Eye (tissue), 1 donor: ENCODE measurements at regions not wholly inside any gene's neighbourhood (a gene's known extent, or its start where the extent isn't known, plus 50 kb on each side); places are given as distances from the start of the nearest gene placed in this dataset.
"Not testable (repeated sequence)": the region's sequence is repeated elsewhere in the genome, so short reads cannot be mapped to it uniquely, and the experiment has no call there.

Experiments used
- DNase-seq: peaks from one replicate; pipeline ENCODE4 v3.0.0-alpha.2; 2015

- DNase-seq = peak; percentile 41
Observed at GRCh38 chr1:214143006-214143992, 137.7 kb upstream of the SMYD2 start.

DNA sequence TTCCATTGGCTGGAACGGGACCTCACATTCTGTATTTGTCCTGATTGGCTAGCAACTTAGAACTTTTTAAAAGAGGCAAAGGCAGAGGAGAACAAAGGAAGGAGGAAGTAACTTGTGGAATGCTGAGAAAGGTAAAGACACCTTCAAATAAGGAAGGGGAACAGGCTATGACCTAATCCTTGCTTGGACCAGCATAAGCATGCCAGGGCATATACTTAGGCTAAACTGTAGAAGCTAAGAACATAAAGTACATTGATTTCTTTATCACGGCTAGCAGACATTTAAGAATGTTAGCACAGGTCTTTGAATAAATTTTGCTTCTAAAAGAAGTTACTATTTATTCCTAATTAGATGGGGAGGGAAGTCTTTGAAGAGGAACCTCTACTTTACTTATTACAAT lies 136.4 kb upstream of the SMYD2 start:
- not testable (repeated sequence) for DNase-seq

DNA sequence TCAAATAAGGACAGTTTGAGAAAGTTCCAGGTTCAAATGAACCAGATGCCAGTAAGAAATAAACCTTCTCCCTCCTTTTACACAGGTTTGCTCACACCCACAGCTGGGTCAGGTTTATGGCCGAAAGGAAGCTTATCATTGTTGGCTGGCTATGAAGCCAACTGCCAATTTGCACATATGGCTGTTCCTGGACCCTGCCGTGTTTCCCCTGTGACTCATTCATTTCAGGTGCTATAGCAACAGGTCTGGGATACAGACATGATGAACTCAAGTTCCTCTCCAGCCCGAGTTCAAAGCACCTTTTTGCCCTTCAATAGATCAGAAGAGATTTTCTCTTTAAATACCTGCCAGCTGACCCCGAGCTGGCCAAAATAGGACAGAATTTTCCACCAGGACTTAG lies 134.4 kb upstream of the SMYD2 start:
- DNase-seq = no peak

DNA sequence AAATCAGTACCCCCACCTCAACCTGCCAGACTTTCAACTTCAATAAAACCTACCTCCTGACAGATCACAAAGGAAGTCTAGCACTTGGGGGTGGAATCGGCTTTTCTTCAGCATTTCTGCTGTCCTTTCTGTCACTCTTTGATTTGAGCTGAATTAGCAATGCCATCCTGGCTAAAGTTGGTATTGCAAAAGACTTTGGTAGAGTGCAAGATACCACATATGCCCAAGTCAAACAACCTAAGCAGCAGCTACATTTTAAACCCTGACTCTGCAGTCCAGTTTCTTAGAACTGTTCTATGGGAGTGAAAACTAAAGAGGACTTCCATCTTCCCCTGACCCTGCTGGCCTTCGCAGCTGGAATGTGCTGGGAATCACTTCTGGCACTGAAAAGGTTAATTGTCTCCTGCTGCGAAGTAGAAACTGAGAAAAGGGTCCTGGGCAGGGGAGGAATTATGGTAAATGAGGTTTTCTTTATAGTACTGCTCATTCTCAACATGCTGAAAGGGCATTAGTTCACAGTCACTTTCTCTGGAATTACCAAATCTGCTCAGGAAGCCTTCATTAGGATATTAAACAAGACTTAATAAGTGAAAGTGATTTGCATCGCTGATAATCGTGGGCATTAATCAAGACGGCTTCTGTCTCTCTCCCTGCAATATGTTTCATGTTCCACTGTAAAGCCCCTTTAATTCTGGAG lies 126.2 kb upstream of the SMYD2 start:
- peak; percentile 57 for DNase-seq

- DNase-seq = peak; percentile 55
Observed at GRCh38 chr1:214155987-214156625, 124.9 kb upstream of the SMYD2 start.

DNA sequence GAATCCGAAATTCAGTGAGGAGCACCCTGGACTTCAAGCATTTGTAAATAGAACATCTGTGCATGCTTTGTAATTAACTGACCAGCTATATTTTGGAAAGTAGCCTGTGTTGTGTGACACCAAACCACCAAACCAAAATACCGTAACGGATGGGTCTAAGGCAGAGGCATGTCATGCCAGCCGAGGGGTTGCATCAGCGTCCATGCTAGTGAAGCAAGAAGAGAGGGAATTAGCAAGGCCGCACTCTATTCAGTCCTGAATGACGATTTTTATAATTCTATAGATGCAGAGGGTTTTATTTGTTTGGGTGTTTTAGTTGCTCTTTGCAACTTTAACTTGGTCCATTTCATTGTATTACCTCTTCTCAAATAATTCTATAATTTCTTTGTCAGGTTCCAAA lies 116.8 kb upstream of the SMYD2 start:
- no peak for DNase-seq

DNA sequence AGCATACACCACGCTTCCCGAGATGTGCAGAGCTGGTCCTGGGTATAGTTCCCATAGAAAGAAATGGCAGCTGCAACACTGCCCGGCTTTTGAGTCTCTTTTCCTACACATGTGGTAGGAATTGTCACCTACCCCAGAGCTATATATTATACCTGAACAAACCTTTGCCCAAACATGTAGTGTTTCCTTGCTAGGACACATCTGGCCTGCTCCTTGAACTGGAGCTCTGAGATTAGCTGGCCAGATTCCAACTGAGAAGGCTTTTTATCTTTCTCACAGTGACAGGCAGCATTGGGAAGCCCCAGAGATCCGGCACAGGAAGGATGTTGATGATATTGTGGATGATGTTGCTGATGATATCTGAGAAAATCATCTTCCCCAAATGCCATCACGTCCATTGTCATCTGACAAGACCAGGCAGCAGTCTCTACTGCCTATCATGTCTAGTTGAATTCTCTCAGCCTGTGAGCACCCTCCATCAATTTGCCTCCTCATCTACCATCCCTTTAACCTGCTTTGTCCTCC lies 115.0 kb upstream of the SMYD2 start:
- DNase-seq = no peak

DNA sequence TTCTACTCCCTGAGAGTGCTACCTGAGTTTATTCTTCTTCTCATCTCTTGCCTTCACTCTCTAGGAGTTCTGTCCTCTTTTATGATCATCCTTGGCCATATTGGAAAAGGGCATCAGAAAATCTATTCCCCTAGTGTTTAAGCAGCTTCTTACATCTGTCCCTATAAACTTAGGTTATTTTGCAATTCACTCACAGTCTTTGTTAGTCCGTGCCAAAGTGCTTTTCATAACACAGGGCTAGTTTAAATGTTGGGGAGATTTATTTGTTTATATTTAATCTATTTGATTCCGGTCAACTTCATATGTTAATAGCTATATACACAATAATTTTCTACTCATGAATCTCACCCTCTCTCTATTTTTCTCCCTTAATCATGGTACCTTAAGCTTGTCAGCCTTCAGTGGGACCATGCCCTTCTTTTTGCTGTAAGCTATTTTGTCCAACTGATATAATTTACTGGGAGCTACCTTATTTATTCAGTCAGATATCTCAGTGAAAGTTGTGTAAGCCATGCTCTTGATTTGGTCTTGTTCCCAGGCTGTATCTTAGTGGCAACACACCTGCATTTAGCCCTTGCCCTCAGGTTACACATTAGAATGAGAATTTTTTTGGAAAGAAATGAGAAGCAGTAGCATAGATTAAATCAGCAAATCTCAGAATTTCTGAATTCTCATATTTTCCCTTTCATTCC lies 106.3 kb upstream of the SMYD2 start:
- no peak for DNase-seq

- DNase-seq = no peak
Observed at GRCh38 chr1:214178102-214178501, 102.9 kb upstream of the SMYD2 start.

DNA sequence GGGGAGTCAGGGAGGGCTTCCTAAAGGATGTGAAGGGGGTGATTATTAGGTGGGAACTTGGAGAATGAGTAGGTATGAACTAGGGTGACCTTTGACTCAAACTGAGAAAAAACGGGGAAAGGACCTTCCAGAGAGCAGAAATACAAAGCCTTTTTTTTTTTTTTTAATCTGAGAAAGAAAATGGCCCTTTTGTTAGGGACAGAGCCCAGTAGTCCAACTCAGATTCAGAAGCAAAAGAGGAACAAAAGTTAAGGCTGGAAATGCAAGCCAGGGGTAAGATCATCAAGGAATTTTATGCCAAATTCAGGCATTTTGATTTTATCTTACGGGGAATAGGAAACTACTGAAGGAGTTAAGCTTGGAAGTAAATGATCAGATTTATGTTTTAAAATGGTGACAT lies 96.0 kb upstream of the SMYD2 start:
- DNase-seq = no peak

- no peak for DNase-seq
Observed at GRCh38 chr1:214186103-214186824, 94.7 kb upstream of the SMYD2 start.

- DNase-seq = peak; percentile 76
Observed at GRCh38 chr1:214187121-214187900, 93.6 kb upstream of the SMYD2 start.

DNA sequence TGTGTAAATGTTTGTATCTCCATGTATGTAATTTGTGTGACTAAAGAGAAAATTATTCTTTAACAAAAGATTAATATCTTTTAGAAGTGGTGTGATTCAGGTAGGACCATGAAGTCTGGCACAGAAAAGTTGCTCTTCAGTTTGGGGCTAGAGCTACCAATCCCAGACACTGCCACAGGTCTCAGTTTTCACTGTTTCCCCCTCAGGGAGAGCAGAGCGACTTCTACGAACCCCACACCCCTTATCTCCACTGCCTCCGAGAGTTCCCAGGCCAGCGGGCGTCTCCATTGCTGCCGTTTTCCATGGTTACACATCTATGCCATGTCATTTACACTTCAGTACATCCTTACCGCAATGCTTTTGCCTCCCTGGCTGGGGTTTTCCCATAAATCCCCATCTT lies 93.0 kb upstream of the SMYD2 start:
- DNase-seq = peak; percentile 39

GRCh38 chr1:214188835-214189234 lies 92.1 kb upstream of the SMYD2 start:
- DNase-seq = no peak

- DNase-seq = peak; percentile 78
Observed at GRCh38 chr1:214192825-214193643, 87.9 kb upstream of the SMYD2 start.

DNA sequence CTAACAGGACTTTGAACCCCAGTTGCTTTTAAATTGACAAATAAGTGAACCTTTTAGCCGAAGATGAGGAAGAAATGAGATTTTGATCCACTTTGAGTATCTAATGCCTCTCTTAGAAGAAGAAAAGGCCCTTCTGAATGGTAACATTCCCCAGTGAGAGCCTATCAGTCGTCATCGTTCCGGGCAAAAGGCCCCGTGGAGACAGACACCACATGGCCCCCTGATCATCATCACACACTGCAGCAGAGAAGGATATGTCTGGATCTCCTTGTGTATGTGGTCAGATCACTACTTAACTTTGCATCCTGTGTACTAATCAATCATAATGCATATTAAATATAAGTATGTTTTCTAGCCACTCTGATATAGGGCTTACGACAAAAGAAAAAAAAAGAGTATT lies 87.3 kb upstream of the SMYD2 start:
- no peak for DNase-seq

- no peak for DNase-seq
Observed at GRCh38 chr1:214198571-214198970, 82.4 kb upstream of the SMYD2 start.

DNA sequence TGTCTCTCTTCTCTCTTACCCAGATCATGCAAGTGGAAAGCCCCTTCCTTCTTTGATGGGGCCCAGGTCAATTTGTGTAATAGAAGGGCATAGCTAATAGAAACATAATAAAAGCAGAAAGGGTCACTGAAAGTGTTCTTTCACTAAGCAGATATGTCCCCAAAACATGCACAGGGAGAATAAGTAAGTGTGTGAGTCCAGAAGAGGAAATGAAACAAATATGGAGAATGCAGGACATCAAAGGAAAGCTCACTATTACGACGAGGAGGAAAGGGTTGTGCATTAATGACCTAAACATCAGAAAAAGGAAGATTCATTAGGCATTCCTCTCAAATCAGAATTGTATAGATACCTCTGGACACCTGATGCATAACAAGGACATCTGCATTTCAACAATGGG lies 81.4 kb upstream of the SMYD2 start:
- DNase-seq = no peak

DNA sequence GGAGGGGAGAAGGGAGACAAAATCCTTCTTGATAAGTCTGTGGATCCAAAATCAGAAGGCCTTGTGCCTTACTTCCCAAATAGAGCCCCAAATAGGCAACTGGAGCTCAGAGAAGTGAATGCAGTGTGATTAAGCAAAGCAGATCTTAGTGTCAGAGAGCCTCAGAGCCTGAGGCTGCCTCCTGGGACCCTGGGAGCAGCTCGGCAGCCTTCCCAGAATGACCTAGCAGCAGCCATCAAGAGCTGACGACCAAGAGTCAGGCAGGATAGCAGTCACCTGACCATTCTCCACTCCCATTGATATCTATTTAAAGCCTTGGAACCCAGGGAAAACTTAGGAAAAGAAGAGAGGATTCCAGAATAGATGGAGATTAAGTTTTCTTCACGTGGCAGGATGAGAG lies 78.0 kb upstream of the SMYD2 start:
- DNase-seq = peak; percentile 56

GRCh38 chr1:214205053-214205452 lies 75.9 kb upstream of the SMYD2 start:
- DNase-seq = peak; percentile 90
